ENCODE measurements at regions not wholly inside any gene's neighbourhood (a gene's known extent, or its start where the extent isn't known, plus 50 kb on each side); places are given as distances from the start of the nearest gene placed in this dataset.

DNA sequence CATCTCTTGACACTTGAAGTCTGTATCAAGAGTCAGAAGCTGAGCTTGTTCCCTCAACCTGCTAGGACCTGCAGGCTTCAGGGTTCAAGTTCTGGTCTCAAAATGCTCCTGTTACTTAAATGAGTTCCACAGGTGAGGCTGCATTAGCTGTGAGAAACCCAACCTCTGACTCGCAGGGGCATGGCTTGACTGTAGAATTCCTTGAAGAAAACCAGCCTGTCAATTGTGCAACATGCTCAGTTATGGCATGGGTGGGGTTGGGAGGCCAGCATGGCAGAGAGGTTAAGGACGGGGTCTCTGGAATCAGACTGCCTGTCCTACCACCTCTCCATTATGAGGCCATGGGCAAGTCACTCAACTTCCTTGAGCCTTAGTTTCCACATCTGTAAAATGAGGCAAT, 235.8 kb downstream of the EN1 start (continued):
- TF ChIP-seq, protein P1, sequence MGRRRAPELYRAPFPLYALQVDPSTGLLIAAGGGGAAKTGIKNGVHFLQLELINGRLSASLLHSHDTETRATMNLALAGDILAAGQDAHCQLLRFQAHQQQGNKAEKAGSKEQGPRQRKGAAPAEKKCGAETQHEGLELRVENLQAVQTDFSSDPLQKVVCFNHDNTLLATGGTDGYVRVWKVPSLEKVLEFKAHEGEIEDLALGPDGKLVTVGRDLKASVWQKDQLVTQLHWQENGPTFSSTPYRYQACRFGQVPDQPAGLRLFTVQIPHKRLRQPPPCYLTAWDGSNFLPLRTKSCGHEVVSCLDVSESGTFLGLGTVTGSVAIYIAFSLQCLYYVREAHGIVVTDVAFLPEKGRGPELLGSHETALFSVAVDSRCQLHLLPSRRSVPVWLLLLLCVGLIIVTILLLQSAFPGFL (CRISPR knock-in tag; IDR thresholded peaks at IDR 0.05; ENCODE audit: borderline replicate concordance) = no peak
- TF ChIP-seq, protein P2, sequence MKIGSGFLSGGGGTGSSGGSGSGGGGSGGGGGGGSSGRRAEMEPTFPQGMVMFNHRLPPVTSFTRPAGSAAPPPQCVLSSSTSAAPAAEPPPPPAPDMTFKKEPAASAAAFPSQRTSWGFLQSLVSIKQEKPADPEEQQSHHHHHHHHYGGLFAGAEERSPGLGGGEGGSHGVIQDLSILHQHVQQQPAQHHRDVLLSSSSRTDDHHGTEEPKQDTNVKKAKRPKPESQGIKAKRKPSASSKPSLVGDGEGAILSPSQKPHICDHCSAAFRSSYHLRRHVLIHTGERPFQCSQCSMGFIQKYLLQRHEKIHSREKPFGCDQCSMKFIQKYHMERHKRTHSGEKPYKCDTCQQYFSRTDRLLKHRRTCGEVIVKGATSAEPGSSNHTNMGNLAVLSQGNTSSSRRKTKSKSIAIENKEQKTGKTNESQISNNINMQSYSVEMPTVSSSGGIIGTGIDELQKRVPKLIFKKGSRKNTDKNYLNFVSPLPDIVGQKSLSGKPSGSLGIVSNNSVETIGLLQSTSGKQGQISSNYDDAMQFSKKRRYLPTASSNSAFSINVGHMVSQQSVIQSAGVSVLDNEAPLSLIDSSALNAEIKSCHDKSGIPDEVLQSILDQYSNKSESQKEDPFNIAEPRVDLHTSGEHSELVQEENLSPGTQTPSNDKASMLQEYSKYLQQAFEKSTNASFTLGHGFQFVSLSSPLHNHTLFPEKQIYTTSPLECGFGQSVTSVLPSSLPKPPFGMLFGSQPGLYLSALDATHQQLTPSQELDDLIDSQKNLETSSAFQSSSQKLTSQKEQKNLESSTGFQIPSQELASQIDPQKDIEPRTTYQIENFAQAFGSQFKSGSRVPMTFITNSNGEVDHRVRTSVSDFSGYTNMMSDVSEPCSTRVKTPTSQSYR (CRISPR knock-in tag; IDR thresholded peaks at IDR 0.05) = no peak
- no peak for TF ChIP-seq NFE2L1 (CRISPR knock-in tag; IDR thresholded peaks at IDR 0.05)

DNA sequence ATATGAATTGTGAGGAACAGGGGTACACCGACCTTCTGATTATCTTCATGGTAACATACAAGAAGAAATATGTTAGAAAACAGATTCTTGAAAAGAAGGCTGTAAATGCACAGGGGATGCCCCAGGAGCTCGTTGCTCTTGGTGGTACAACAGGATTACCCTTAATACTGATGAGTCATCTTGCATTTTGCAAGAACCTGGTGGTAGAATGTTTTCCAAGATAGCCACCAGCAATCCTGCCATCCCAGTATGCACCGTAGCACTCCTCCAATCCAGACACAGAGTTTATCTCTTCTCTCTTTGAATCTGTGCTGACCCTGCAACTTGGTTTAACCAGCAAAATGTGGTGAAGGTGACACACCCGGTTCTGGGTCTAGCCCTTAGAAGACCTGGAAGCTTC, 238.3 kb downstream of the EN1 start:
- ATAC-seq (no peak), DNase-seq (ENCODE audit: low spot score) (no peak)
- no peak overlapping the region for H3K4me3 Mint-ChIP-seq
- H3K27me3 Mint-ChIP-seq (ENCODE audit: low read depth) = no peaks in the 10 kb centered on the region
- H3K9me3 Mint-ChIP-seq = peaks cover 7% of the 10 kb centered on the region
- no peak overlapping the region for H3K27ac Mint-ChIP-seq
- ChIA-PET CTCF (no interaction called here), POLR2A (no interaction called here)
- H3K4me1 Mint-ChIP-seq = peaks cover 6% of the 10 kb centered on the region
- H3K36me3 Mint-ChIP-seq = no peaks in the 10 kb centered on the region
- TF ChIP-seq ZNF138 (CRISPR knock-in tag; conservative IDR thresholded peaks at IDR 0.05) (no peak), NFE2L1 (CRISPR knock-in tag; IDR thresholded peaks at IDR 0.05) (no peak), EMX1 (CRISPR knock-in tag; IDR thresholded peaks at IDR 0.05) (no peak), ZNF512 (CRISPR knock-in tag; IDR thresholded peaks at IDR 0.05; ENCODE audit: borderline replicate concordance) (no peak), JUN (CRISPR knock-in tag; IDR thresholded peaks at IDR 0.05) (no peak), NFATC4 (CRISPR knock-in tag; IDR thresholded peaks at IDR 0.05) (no peak), MYBL2 (CRISPR knock-in tag; IDR thresholded peaks at IDR 0.05) (no peak), KAT7 (CRISPR knock-in tag; IDR thresholded peaks at IDR 0.05; ENCODE audit: borderline replicate concordance) (no peak), CREB1 (CRISPR knock-in tag; IDR thresholded peaks at IDR 0.05) (no peak), CBFB (CRISPR knock-in tag; IDR thresholded peaks at IDR 0.05; ENCODE audit: low read depth) (no peak), ZNF121 (CRISPR knock-in tag; IDR thresholded peaks at IDR 0.05) (no peak), ARID4B (CRISPR knock-in tag; IDR thresholded peaks at IDR 0.05; ENCODE audit: borderline replicate concordance) (no peak), ZNF232 (CRISPR knock-in tag; IDR thresholded peaks at IDR 0.05) (no peak), GTF2I (CRISPR knock-in tag; conservative IDR thresholded peaks at IDR 0.05) (no peak), ZBTB43 (CRISPR knock-in tag; IDR thresholded peaks at IDR 0.05) (no peak)
- TF ChIP-seq, protein P3, sequence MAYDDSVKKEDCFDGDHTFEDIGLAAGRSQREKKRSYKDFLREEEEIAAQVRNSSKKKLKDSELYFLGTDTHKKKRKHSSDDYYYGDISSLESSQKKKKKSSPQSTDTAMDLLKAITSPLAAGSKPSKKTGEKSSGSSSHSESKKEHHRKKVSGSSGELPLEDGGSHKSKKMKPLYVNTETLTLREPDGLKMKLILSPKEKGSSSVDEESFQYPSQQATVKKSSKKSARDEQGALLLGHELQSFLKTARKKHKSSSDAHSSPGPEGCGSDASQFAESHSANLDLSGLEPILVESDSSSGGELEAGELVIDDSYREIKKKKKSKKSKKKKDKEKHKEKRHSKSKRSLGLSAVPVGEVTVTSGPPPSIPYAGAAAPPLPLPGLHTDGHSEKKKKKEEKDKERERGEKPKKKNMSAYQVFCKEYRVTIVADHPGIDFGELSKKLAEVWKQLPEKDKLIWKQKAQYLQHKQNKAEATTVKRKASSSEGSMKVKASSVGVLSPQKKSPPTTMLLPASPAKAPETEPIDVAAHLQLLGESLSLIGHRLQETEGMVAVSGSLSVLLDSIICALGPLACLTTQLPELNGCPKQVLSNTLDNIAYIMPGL (CRISPR knock-in tag; IDR thresholded peaks at IDR 0.05) = no peak
- TF ChIP-seq, protein P4, sequence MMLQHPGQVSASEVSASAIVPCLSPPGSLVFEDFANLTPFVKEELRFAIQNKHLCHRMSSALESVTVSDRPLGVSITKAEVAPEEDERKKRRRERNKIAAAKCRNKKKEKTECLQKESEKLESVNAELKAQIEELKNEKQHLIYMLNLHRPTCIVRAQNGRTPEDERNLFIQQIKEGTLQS (CRISPR knock-in tag; conservative IDR thresholded peaks at IDR 0.05) = no peak
- TF ChIP-seq, protein P1 (CRISPR knock-in tag; IDR thresholded peaks at IDR 0.05; ENCODE audit: borderline replicate concordance) = no peak
- TF ChIP-seq, protein P2 (CRISPR knock-in tag; IDR thresholded peaks at IDR 0.05) = no peak

Data from WTC11 (cell line).